ENCODE measurements at regions not wholly inside any gene's neighbourhood (a gene's known extent, or its start where the extent isn't known, plus 50 kb on each side); places are given as distances from the start of the nearest gene placed in this dataset.

- Mint-ChIP-seq H3K4me3 (ENCODE audit: unreplicated experiment) (no peak overlapping the region), H3K9me3 (ENCODE audit: unreplicated experiment) (peaks cover 11% of the 10 kb centered on the region), H3K27ac (ENCODE audit: unreplicated experiment) (no peak overlapping the region), H3K27me3 (ENCODE audit: unreplicated experiment) (peaks cover 14% of the 10 kb centered on the region), H3K36me3 (ENCODE audit: low read depth, unreplicated experiment) (peaks cover 17% of the 10 kb centered on the region), H3K4me1 (ENCODE audit: unreplicated experiment) (peaks cover 21% of the 10 kb centered on the region)
- TF ChIP-seq CTCF (IDR thresholded peaks at IDR 0.05; ENCODE audit: unreplicated experiment) = no peak
- no peak for DNase-seq (ENCODE audit: low spot score)
Observed at GRCh38 chr20:1845163-1845523, 50.1 kb upstream of the SIRPA start.

GRCh38 chr20:1844325-1845162 is 50.7 kb upstream of the SIRPA start:
- TF ChIP-seq CTCF (IDR thresholded peaks at IDR 0.05; ENCODE audit: unreplicated experiment) = no peak
- no peak overlapping the region for H3K4me3 Mint-ChIP-seq (ENCODE audit: unreplicated experiment)
- no peak for DNase-seq (ENCODE audit: low spot score)
- peaks cover 11% of the 10 kb centered on the region for H3K9me3 Mint-ChIP-seq (ENCODE audit: unreplicated experiment)
- H3K36me3 Mint-ChIP-seq (ENCODE audit: low read depth, unreplicated experiment) = peaks cover 20% of the 10 kb centered on the region
- H3K27ac Mint-ChIP-seq (ENCODE audit: unreplicated experiment) = no peak overlapping the region
- H3K4me1 Mint-ChIP-seq (ENCODE audit: unreplicated experiment) = peaks cover 22% of the 10 kb centered on the region
- H3K27me3 Mint-ChIP-seq (ENCODE audit: unreplicated experiment) = peaks cover 14% of the 10 kb centered on the region

GRCh38 chr20:1842281-1842680 is 52.9 kb upstream of the SIRPA start:
- TF ChIP-seq CTCF (IDR thresholded peaks at IDR 0.05; ENCODE audit: unreplicated experiment) = no peak
- H3K36me3 Mint-ChIP-seq (ENCODE audit: low read depth, unreplicated experiment) = peaks cover 14% of the 10 kb centered on the region
- peaks cover 17% of the 10 kb centered on the region for H3K4me1 Mint-ChIP-seq (ENCODE audit: unreplicated experiment)
- H3K9me3 Mint-ChIP-seq (ENCODE audit: unreplicated experiment) = peaks cover 5% of the 10 kb centered on the region
- DNase-seq (ENCODE audit: low spot score) = no peak
- peak overlapping the region; percentile 43 for H3K27ac Mint-ChIP-seq (ENCODE audit: unreplicated experiment)
- H3K27me3 Mint-ChIP-seq (ENCODE audit: unreplicated experiment) = peaks cover 11% of the 10 kb centered on the region
- H3K4me3 Mint-ChIP-seq (ENCODE audit: unreplicated experiment) = no peak overlapping the region

- peaks cover under 1% of the 10 kb centered on the region for H3K9me3 Mint-ChIP-seq (ENCODE audit: unreplicated experiment)
- no peak for DNase-seq (ENCODE audit: low spot score)
- H3K4me3 Mint-ChIP-seq (ENCODE audit: unreplicated experiment) = no peak overlapping the region
- peaks cover 18% of the 10 kb centered on the region for H3K4me1 Mint-ChIP-seq (ENCODE audit: unreplicated experiment)
- TF ChIP-seq CTCF (IDR thresholded peaks at IDR 0.05; ENCODE audit: unreplicated experiment) = no peak
- H3K27me3 Mint-ChIP-seq (ENCODE audit: unreplicated experiment) = peaks cover 8% of the 10 kb centered on the region
- H3K36me3 Mint-ChIP-seq (ENCODE audit: low read depth, unreplicated experiment) = peaks cover 9% of the 10 kb centered on the region
- no peak overlapping the region for H3K27ac Mint-ChIP-seq (ENCODE audit: unreplicated experiment)
Observed at GRCh38 chr20:1841554-1842140, 53.6 kb upstream of the SIRPA start.

All from endothelial cell (in vitro differentiated cells).